IMR-90 (cell line): ENCODE measurements at regions not wholly inside any gene's neighbourhood (a gene's known extent, or its start where the extent isn't known, plus 50 kb on each side); places are given as distances from the start of the nearest gene placed in this dataset.

Experiments
- ATAC-seq: fragments of 200-7000 bp; cut with Tn5 transposase; 2 replicates; pipeline ENCODE4 v1.9.1; 2020; ENCODE audit warnings: low read depth, mild to moderate bottlenecking, moderate library complexity
- BruUV-seq: library from RNA; stranded (reverse); fragments of 400-500 nt; replicated peaks from 2 replicates; lab custom pipeline; 2021; lab: Mats Ljungman, UMichigan
- CTCF ChIA-PET: fragments of 300-600 bp; formaldehyde crosslinking; extraction: SDS; loops from one replicate; lab custom pipeline; 2021; ENCODE audit warnings: antibody characterized with exemption; lab: Yijun Ruan, JAX
- POLR2A ChIA-PET: fragments of 300-600 bp; sonication (Branson Sonifier 250); formaldehyde crosslinking; loops from one replicate; lab custom pipeline; 2022; ENCODE audit warnings: antibody characterized with exemption; ENCODE audit not compliant: unreplicated experiment; lab: Charles Lee
- DNase-seq: peaks from one replicate; pipeline ENCODE4 v3.0.0; 2013
- H2AFZ ChIP-seq: replicated peaks from 2 replicates; pipeline ENCODE3; 2013; ENCODE audit warnings: low read length, mild to moderate bottlenecking; ENCODE audit not compliant: poor library complexity
- H2AK5ac ChIP-seq: 2 replicates; pipeline ENCODE4 v1.6.1; 2013; ENCODE audit warnings: low read depth, low read length, inconsistent platforms
- H2AK9ac ChIP-seq: replicated peaks from 2 replicates; pipeline ENCODE3; 2013; ENCODE audit warnings: mild to moderate bottlenecking, low read depth, low read length, moderate library complexity; ENCODE audit not compliant: poor library complexity
- H2BK120ac ChIP-seq: 2 replicates; pipeline ENCODE4 v1.6.1; 2013; ENCODE audit warnings: low read depth, low read length, inconsistent platforms
- H2BK15ac ChIP-seq: 3 replicates; pipeline ENCODE4 v1.6.1; 2013; ENCODE audit warnings: low read depth, low read length, inconsistent platforms
- H2BK20ac ChIP-seq: 2 replicates; pipeline ENCODE4 v1.6.1; 2013; ENCODE audit warnings: low read depth, mild to moderate bottlenecking, inconsistent platforms, low read length, moderate library complexity
- H2BK5ac ChIP-seq: 2 replicates; pipeline ENCODE4 v1.6.1; 2013; ENCODE audit warnings: mild to moderate bottlenecking, low read depth, low read length, inconsistent platforms; ENCODE audit not compliant: poor library complexity, severe bottlenecking
- H3K14ac ChIP-seq: replicated peaks from 2 replicates; pipeline ENCODE4 v1.6.1; 2013; ENCODE audit warnings: low read depth, low read length, inconsistent platforms
- H3K18ac ChIP-seq: 2 replicates; pipeline ENCODE4 v1.6.1; 2013; ENCODE audit warnings: low read depth, low read length, control low read depth
- H3K23ac ChIP-seq: 2 replicates; pipeline ENCODE4 v1.6.1; 2013; ENCODE audit warnings: low read depth, low read length, inconsistent platforms
- H3K27ac ChIP-seq: 2 replicates; pipeline ENCODE4 v1.5.1; 2013; ENCODE audit warnings: mild to moderate bottlenecking, control low read depth, low read length; ENCODE audit not compliant: insufficient read depth
- H3K27me3 ChIP-seq: 2 replicates; pipeline ENCODE4 v1.6.1; 2013; ENCODE audit warnings: low read length; ENCODE audit not compliant: control insufficient read depth, insufficient read depth
- H3K36me3 ChIP-seq: 2 replicates; pipeline ENCODE4 v1.6.1; 2013; ENCODE audit warnings: low read length, mixed read lengths; ENCODE audit not compliant: control insufficient read depth, insufficient read depth
- H3K4ac ChIP-seq: 2 replicates; pipeline ENCODE4 v1.6.1; 2013; ENCODE audit warnings: low read depth, low read length, inconsistent platforms
- H3K4me1 ChIP-seq: 2 replicates; pipeline ENCODE4 v1.6.1; 2013; ENCODE audit warnings: low read length, mixed read lengths; ENCODE audit not compliant: control insufficient read depth, insufficient read depth
- H3K4me2 ChIP-seq: 2 replicates; pipeline ENCODE4 v1.6.1; 2013; ENCODE audit warnings: low read depth, mild to moderate bottlenecking, control low read depth, low read length, moderate library complexity
- H3K4me3 ChIP-seq: 2 replicates; pipeline ENCODE4 v1.5.1; 2013; ENCODE audit warnings: low read depth, mild to moderate bottlenecking, control low read depth, low read length, moderate library complexity; ENCODE audit not compliant: insufficient read depth
- H3K56ac ChIP-seq: 2 replicates; pipeline ENCODE4 v1.6.1; 2013; ENCODE audit warnings: low read length, inconsistent platforms; ENCODE audit not compliant: insufficient read depth; ENCODE audit errors: extremely low read depth
- H3K79me1 ChIP-seq, 2 experiments: 2 replicates each; pipeline ENCODE4 v1.6.1; 2013; ENCODE audit warnings: low read length in 2 of 2, inconsistent platforms in 1 of 2, low read depth in 1 of 2
- H3K9ac ChIP-seq: 2 replicates; pipeline ENCODE4 v1.6.1; 2013; ENCODE audit warnings: low read depth, low read length, control low read depth
- H3K9me1 ChIP-seq: 2 replicates; pipeline ENCODE4 v1.6.1; 2013; ENCODE audit warnings: low read length, inconsistent platforms; ENCODE audit not compliant: insufficient read depth
- H3K9me3 ChIP-seq: 2 replicates; pipeline ENCODE4 v1.6.1; 2013; ENCODE audit warnings: low read length; ENCODE audit not compliant: control insufficient read depth, insufficient read depth
- H4K20me1 ChIP-seq: 2 replicates; pipeline ENCODE4 v1.6.1; 2013; ENCODE audit warnings: low read length, inconsistent platforms; ENCODE audit not compliant: insufficient read depth
- H4K5ac ChIP-seq: 2 replicates; pipeline ENCODE4 v1.6.1; 2013; ENCODE audit warnings: mild to moderate bottlenecking, low read depth, low read length, control low read depth
- H4K8ac ChIP-seq, 2 experiments: 2 replicates each; pipeline ENCODE4 v1.6.1; 2013; ENCODE audit warnings: low read depth in 2 of 2, low read length in 2 of 2, control low read depth in 1 of 2, inconsistent platforms in 1 of 2
- H4K91ac ChIP-seq: 2 replicates; pipeline ENCODE4 v1.6.1; 2013; ENCODE audit warnings: low read depth, low read length, inconsistent platforms; ENCODE audit not compliant: insufficient read depth
- BHLHE40 ChIP-seq: fragments of 150-350 bp; IDR thresholded peaks from 2 replicates; pipeline ENCODE4 v1.6.1; 2016; ENCODE audit warnings: mild to moderate bottlenecking, low read depth, low read length
- MAFK ChIP-seq: IDR thresholded peaks from 2 replicates; pipeline ENCODE4 v1.6.1; 2012; ENCODE audit warnings: low read depth, low read length, improper control_type of control experiment
- MAZ ChIP-seq: IDR thresholded peaks from 2 replicates; pipeline ENCODE4 v1.6.1; 2012; ENCODE audit warnings: low read depth, mild to moderate bottlenecking, low read length, improper control_type of control experiment, moderate library complexity, borderline replicate concordance
- NFE2L2 ChIP-seq: fragments of 150-350 bp; IDR thresholded peaks from 2 replicates; pipeline ENCODE4 v1.6.1; 2016; ENCODE audit warnings: low read depth, mild to moderate bottlenecking, low read length
- POLR2A ChIP-seq: IDR thresholded peaks from 2 replicates; pipeline ENCODE4 v1.6.1; 2012; ENCODE audit warnings: mild to moderate bottlenecking, low read depth, low read length
- RAD21 ChIP-seq: IDR thresholded peaks from 2 replicates; pipeline ENCODE4 v1.6.1; 2012; ENCODE audit warnings: low read length, improper control_type of control experiment
- RFX5 ChIP-seq: IDR thresholded peaks from 2 replicates; pipeline ENCODE4 v1.8.0; 2012; ENCODE audit warnings: low read depth, mild to moderate bottlenecking, low read length, moderate library complexity
- WGBS, 2 experiments: methylation state at CpG; one replicate each; pipeline versions ENCODE4 v1.1.5 to v1.1.7; 2013; ENCODE audit warnings: missing lambda C conversion rate in 2 of 2; ENCODE audit not compliant: insufficient read length in 1 of 2; ENCODE audit errors: extremely low coverage in 2 of 2; 5-methylcytosine and 5-hydroxymethylcytosine counted together
- dilution Hi-C: fragments of 300-500 bp; cut with HindIII; formaldehyde crosslinking; loops from one replicate; pipeline ENCODE4 v1.14.3; 2018; ENCODE audit warnings: low sequenced_read_pairs; ENCODE audit not compliant: unreplicated experiment
- in situ Hi-C: fragments of 300-500 bp; cut with MboI; formaldehyde crosslinking; loops from 3 replicates; pipeline ENCODE4 v1.14.3; 2019; ENCODE audit warnings: low sequenced_read_pairs, inconsistent platforms, mixed read lengths
- intact Hi-C: fragments of 100-400 bp; cut with micrococcal nuclease; formaldehyde crosslinking; loops from 2 replicates; pipeline ENCODE4 v1.10.0; 2022
- TF ChIP-seq, protein P1 (sequence below): fragments of 150-350 bp; IDR thresholded peaks from 2 replicates; pipeline ENCODE4 v1.6.1; 2016; ENCODE audit warnings: low read depth, mild to moderate bottlenecking, low read length, moderate library complexity, borderline replicate concordance
- TF ChIP-seq, protein P2 (sequence below): fragments of 150-350 bp; IDR thresholded peaks from 2 replicates; pipeline ENCODE4 v1.6.1; 2017; ENCODE audit warnings: mild to moderate bottlenecking, antibody characterized with exemption, low read length, low read depth

- Histone ChIP-seq H2BK15ac (no peak overlapping the region), H3K4me1 (no peaks in the 10 kb centered on the region), H4K8ac (no peak overlapping the region), H3K4me3 (no peak overlapping the region), H3K18ac (no peak overlapping the region), H3K27ac (no peak overlapping the region), H2AK9ac (no peak overlapping the region), H4K91ac (no peak overlapping the region), H3K56ac (no peak overlapping the region), H2BK5ac (no peak overlapping the region), H2AFZ (no peak overlapping the region), H3K4me2 (no peak overlapping the region), H2BK20ac (no peak overlapping the region), H4K20me1 (no peaks in the 10 kb centered on the region), H3K9me1 (no peaks in the 10 kb centered on the region; the same call in 1 of the 2 replicates), H3K4ac (no peak overlapping the region), H3K27me3 (no peaks in the 10 kb centered on the region), H2AK5ac (no peak overlapping the region), H3K23ac (no peak overlapping the region), H3K9ac (no peak overlapping the region), H4K5ac (no peak overlapping the region), H3K9me3 (no peaks in the 10 kb centered on the region), H3K14ac (no peak overlapping the region), H2BK120ac (no peak overlapping the region), H3K36me3 (peaks cover 22% of the 10 kb centered on the region), H3K79me1 (no peaks in the 10 kb centered on the region)
- dilution Hi-C loops (no loop called here), in situ Hi-C loops (no loop called here), intact Hi-C loops (no loop called here)
- TF ChIP-seq POLR2A: no peak
- no peak for TF ChIP-seq RFX5
- TF ChIP-seq, protein P1, sequence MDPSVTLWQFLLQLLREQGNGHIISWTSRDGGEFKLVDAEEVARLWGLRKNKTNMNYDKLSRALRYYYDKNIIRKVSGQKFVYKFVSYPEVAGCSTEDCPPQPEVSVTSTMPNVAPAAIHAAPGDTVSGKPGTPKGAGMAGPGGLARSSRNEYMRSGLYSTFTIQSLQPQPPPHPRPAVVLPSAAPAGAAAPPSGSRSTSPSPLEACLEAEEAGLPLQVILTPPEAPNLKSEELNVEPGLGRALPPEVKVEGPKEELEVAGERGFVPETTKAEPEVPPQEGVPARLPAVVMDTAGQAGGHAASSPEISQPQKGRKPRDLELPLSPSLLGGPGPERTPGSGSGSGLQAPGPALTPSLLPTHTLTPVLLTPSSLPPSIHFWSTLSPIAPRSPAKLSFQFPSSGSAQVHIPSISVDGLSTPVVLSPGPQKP: no peak
- TF ChIP-seq, protein P2, sequence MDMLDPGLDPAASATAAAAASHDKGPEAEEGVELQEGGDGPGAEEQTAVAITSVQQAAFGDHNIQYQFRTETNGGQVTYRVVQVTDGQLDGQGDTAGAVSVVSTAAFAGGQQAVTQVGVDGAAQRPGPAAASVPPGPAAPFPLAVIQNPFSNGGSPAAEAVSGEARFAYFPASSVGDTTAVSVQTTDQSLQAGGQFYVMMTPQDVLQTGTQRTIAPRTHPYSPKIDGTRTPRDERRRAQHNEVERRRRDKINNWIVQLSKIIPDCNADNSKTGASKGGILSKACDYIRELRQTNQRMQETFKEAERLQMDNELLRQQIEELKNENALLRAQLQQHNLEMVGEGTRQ: no peak
- no peak for TF ChIP-seq MAZ
- TF ChIP-seq MAFK: no peak
- no peak for TF ChIP-seq RAD21
- TF ChIP-seq BHLHE40: no peak
- TF ChIP-seq NFE2L2: no peak
- WGBS, 2 experiments: no CpG with 5 or more reads among the region's 7 CpGs
- CTCF ChIA-PET: no interaction called here
- ATAC-seq (no peak), DNase-seq (no peak)
- POLR2A ChIA-PET: no interaction called here
- no TSS peak for BruUV-seq
These were observed 207.7 kb upstream of the TPM1 start for GRCh38 chr15:62834686-62835329.
